ENCODE measurements at regions not wholly inside any gene's neighbourhood (a gene's known extent, or its start where the extent isn't known, plus 50 kb on each side); places are given as distances from the start of the nearest gene placed in this dataset.
"Not testable (repeated sequence)": the region's sequence is repeated elsewhere in the genome, so short reads cannot be mapped to it uniquely, and the experiment has no call there.

- not testable (repeated sequence) for H3K36me3 Mint-ChIP-seq (ENCODE audit: low read depth); H3K27ac Mint-ChIP-seq (ENCODE audit: unreplicated experiment); H3K4me1 Mint-ChIP-seq (ENCODE audit: low read depth); H3K4me3 Mint-ChIP-seq (ENCODE audit: unreplicated experiment); H3K27me3 Mint-ChIP-seq (ENCODE audit: low read depth); H3K9me3 Mint-ChIP-seq (ENCODE audit: low read depth)
- peak; percentile 62 for DNase-seq (ENCODE audit: low spot score)
Measured at GRCh38 chr13:46437808-46438404, 50.9 kb upstream of the RUBCNL start.
